Activated CD4-positive, alpha-beta memory T cell treated with anti-CD3 and anti-CD28 coated beads, Interleukin-2, amount 10 ng/mL, durations not matched to agents 7 days and 5 days (primary cell): ENCODE measurements at regions not wholly inside any gene's neighbourhood (a gene's known extent, or its start where the extent isn't known, plus 50 kb on each side); places are given as distances from the start of the nearest gene placed in this dataset.
"Not testable (repeated sequence)": the region's sequence is repeated elsewhere in the genome, so short reads cannot be mapped to it uniquely, and the experiment has no call there.

Experiments used
- CTCF ChIA-PET: fragments of 350-600 bp; sonication (Branson Sonifier 250); formaldehyde crosslinking; loops from one replicate; lab custom pipeline; 2021; ENCODE audit warnings: antibody characterized with exemption, inconsistent platforms; lab: Charles Lee
- POLR2A ChIA-PET: fragments of 350-600 bp; sonication (Branson Sonifier 250); formaldehyde crosslinking; loops from one replicate; lab custom pipeline; 2021; ENCODE audit warnings: antibody characterized with exemption; lab: Charles Lee
- DNase-seq: peaks from one replicate; pipeline ENCODE4 v3.0.0-alpha.2; 2020
- H3K27ac Mint-ChIP-seq: one replicate; pipeline ENCODE4 v1.8.0; 2021; ENCODE audit warnings: mild to moderate bottlenecking, mixed read lengths
- H3K27me3 Mint-ChIP-seq: one replicate; pipeline ENCODE4 v1.8.0; 2021; ENCODE audit warnings: mixed read lengths
- H3K36me3 Mint-ChIP-seq: one replicate; pipeline ENCODE4 v1.8.0; 2021; ENCODE audit warnings: low read depth, mixed read lengths
- H3K4me1 Mint-ChIP-seq: one replicate; pipeline ENCODE4 v1.8.0; 2021; ENCODE audit warnings: mixed read lengths
- H3K4me3 Mint-ChIP-seq: one replicate; pipeline ENCODE4 v1.8.0; 2021; ENCODE audit warnings: mild to moderate bottlenecking, mixed read lengths
- H3K9me3 Mint-ChIP-seq: one replicate; pipeline ENCODE4 v1.8.0; 2021; ENCODE audit warnings: mixed read lengths

DNA sequence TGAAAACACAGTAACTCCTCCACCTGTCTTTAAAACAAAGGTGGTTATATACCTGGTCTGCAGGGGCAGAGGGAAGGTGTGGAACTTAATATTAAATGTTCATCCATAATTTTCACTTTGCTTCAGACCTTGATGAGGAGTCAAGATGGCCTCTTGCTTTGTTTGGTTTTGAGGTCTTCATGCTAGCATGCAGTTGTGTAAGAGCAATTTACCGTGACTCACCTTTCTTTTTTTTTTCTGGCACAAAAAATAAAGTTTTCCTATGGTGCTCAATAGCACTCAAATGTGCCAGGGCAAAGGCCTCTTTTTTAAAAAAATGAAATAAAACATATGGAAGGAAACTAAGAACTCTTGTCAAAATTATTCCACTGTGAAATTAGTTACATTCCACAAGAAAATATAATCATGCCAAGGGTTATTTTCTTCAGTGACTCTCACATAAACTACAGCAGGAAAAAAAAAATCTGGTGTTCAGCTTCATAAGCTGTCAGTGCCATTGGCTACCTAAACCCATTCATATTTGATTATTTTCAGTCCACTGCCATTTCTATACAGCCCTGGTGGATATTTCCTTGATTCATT lies 128.2 kb downstream of the SLC7A11 start:
- ChIA-PET POLR2A (no interaction called here), CTCF (no interaction called here)
- H3K4me1 Mint-ChIP-seq: no peaks in the 10 kb centered on the region
- no peaks in the 10 kb centered on the region for H3K27me3 Mint-ChIP-seq
- no peaks in the 10 kb centered on the region for H3K9me3 Mint-ChIP-seq
- H3K4me3 Mint-ChIP-seq: no peak overlapping the region
- H3K36me3 Mint-ChIP-seq: no peaks in the 10 kb centered on the region
- no peak overlapping the region for H3K27ac Mint-ChIP-seq
- DNase-seq: no peak

DNA sequence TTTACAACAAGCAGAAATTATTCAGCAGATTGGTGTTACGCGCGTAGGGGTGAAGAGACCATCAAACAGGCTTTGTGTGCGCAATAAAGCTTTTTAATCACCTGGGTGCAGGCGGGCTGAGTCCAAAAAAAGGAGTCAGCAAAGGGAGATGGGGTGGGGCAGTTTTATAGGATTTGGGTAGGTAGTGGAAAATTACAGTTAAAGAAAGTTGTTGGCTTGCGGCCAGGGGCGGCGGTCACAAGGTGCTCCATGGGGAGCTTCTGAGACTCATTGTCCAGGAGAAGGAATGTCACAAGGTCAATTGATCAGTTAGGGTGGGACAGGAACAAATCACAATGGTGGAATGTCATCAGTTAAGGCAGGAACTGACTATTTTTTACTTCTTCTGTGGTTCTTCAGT lies 129.3 kb downstream of the SLC7A11 start:
- H3K27me3 Mint-ChIP-seq, H3K4me3 Mint-ChIP-seq, H3K4me1 Mint-ChIP-seq, CTCF ChIA-PET, H3K27ac Mint-ChIP-seq, H3K36me3 Mint-ChIP-seq, H3K9me3 Mint-ChIP-seq, POLR2A ChIA-PET, DNase-seq: not testable (repeated sequence)

DNA sequence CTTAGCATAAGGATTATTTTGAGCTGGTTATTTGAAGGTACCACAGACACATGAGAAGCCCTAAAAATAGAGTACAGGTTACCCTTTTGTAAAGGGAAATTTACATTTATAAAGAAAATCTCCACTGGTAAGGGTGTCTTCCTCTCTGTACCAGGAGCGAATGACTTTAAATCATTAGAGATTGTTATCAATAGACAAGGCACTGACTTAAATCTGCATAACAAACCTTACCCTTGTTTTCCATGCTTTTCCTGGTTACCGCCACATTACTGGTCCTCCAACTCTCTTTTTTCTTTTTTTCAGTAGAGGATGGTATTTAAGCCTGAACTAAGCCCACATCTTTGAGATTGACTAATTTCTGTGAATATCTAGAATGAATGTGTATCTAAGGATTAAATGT lies 129.8 kb downstream of the SLC7A11 start:
- H3K4me1 Mint-ChIP-seq: no peaks in the 10 kb centered on the region
- POLR2A ChIA-PET: no interaction called here
- no peak overlapping the region for H3K4me3 Mint-ChIP-seq
- CTCF ChIA-PET: no interaction called here
- H3K27ac Mint-ChIP-seq: no peak overlapping the region
- H3K36me3 Mint-ChIP-seq: no peaks in the 10 kb centered on the region
- H3K9me3 Mint-ChIP-seq: no peaks in the 10 kb centered on the region
- no peaks in the 10 kb centered on the region for H3K27me3 Mint-ChIP-seq
- no peak for DNase-seq

DNA sequence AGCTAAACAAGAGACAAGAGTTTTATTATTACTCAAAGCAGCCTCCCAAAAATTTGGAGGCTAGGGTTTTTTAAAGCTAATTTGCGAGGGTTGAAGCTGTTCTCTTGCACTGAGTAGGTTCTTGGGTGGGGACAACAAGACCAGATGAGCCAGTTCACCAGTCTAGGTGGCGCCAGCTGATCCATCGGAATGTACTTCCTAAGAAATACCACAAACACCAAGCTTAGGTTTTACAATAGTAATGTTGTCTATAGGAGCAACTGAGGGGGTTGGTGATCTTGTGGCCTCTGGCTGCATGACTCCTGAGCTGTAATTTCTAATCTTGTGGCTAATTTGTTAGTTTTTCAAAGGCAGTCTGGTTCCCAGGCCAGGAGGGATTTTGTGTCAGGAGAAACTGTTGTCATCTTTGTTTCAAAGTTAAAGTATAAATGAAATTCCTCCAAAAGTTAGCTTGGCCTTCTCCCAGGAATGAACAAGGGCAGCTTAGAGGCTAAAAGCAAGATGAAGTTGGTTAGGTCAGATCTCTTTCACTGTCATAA lies 130.6 kb downstream of the SLC7A11 start:
- Mint-ChIP-seq H3K4me3 (no peak overlapping the region), H3K36me3 (no peaks in the 10 kb centered on the region), H3K4me1 (no peaks in the 10 kb centered on the region), H3K9me3 (no peaks in the 10 kb centered on the region), H3K27me3 (no peaks in the 10 kb centered on the region), H3K27ac (no peak overlapping the region)
- POLR2A ChIA-PET: no interaction called here
- DNase-seq: no peak
- CTCF ChIA-PET: interaction anchor here (1.2 kb wide), 1 partner anchor 21 kb away, joined by 4 read pairs; no protein-coding TSS in a partner anchor

DNA sequence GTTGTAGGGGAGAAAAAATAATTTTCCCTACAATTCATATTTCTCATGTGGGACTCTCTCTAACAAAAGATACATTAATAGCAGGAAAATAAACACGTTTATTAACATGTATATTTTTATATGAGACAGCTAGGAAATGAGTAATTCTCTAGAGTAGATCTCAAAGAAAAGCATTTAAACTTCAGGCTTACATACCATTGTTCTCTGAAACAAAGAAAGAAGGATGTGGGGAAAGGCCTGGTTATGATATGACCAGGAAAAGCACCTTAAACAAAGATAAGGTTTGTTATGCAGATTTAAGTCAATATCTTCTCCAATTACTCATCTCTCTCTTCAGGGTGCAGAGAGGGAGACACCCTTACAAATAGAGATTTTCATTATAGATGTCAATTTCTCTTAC lies 131.3 kb downstream of the SLC7A11 start:
- Mint-ChIP-seq H3K36me3 (no peaks in the 10 kb centered on the region), H3K9me3 (no peaks in the 10 kb centered on the region), H3K27ac (no peak overlapping the region), H3K4me1 (no peaks in the 10 kb centered on the region), H3K4me3 (no peak overlapping the region), H3K27me3 (no peaks in the 10 kb centered on the region)
- DNase-seq: no peak
- POLR2A ChIA-PET: interaction anchor here (0.6 kb wide), 1 partner anchor 305 kb away, joined by 3 read pairs; no protein-coding TSS in a partner anchor
- CTCF ChIA-PET: interaction anchor here (1.2 kb wide), 1 partner anchor 20 kb away, joined by 4 read pairs; no protein-coding TSS in a partner anchor

DNA sequence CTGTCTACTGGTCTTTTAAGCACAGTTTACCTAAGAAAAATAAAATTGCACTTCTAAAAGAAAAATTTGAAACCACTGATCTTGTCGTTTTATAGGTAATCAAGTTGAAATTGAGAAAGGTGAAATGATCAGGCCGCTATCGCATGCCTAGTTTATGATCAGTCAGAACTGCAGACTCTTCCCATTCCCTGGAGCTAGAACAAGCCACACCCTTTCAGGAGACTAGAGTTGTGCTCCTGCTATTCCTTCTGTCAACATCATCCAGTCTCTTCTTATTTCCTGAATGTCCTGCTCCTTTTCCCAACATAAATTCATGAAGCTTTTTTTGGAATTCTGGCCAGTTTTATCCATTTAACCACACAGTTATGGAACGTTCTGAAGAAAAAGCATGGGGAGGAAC lies 135.1 kb downstream of the SLC7A11 start:
- no peaks in the 10 kb centered on the region for H3K4me1 Mint-ChIP-seq
- no peaks in the 10 kb centered on the region for H3K27me3 Mint-ChIP-seq
- no peaks in the 10 kb centered on the region for H3K9me3 Mint-ChIP-seq
- ChIA-PET POLR2A (no interaction called here), CTCF (interaction anchor here (1.2 kb wide), 1 partner anchor 17 kb away, joined by 5 read pairs; no protein-coding TSS in a partner anchor)
- no peak overlapping the region for H3K27ac Mint-ChIP-seq
- H3K4me3 Mint-ChIP-seq: no peak overlapping the region
- no peaks in the 10 kb centered on the region for H3K36me3 Mint-ChIP-seq
- no peak for DNase-seq

DNA sequence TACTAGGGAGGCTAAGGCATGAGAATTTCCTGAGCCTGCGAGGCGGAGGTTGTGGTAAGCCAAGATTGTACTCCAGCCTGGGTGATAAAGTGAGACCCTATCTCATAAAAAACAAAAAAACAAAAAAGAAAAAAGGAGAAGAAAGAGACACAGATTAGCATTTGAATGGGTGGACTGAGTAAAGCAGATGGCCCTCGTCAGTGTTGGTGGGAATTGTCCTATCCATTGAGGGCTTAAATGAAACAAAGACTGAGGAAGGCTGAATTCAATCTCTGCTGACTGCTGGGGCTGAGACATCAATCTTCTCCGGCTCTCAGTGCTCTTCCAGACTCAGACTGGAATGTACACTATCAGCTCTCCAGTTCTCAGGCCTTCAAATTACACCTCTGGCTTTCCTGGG lies 136.8 kb downstream of the SLC7A11 start:
- CTCF ChIA-PET: interaction anchor here (2.1 kb wide), 1 partner anchor 15 kb away, joined by 8 read pairs; no protein-coding TSS in a partner anchor
- no peak overlapping the region for H3K4me3 Mint-ChIP-seq
- no peak overlapping the region for H3K27ac Mint-ChIP-seq
- no peaks in the 10 kb centered on the region for H3K36me3 Mint-ChIP-seq
- POLR2A ChIA-PET: no interaction called here
- DNase-seq: no peak
- no peaks in the 10 kb centered on the region for H3K27me3 Mint-ChIP-seq
- no peaks in the 10 kb centered on the region for H3K9me3 Mint-ChIP-seq
- no peaks in the 10 kb centered on the region for H3K4me1 Mint-ChIP-seq

DNA sequence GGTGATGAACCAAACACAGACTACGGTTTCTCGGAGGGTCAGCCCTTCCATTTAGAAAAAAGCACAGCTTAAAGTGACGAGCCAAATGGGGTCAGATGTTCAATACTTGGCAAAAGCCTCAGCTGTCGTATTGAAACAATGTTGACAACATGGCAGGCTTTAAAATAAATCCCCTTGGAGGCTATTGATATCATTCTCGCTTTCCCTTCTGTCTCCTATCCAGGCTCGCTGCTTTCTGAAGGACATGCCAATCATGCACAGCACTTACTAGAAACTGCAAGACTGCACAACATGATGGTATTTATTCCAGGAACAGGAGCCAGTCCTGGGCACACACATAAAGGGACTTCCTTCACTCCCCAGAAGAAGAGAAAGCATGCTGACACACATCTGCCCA lies 137.9 kb downstream of the SLC7A11 start:
- Mint-ChIP-seq H3K36me3 (no peaks in the 10 kb centered on the region), H3K9me3 (no peaks in the 10 kb centered on the region), H3K4me1 (no peaks in the 10 kb centered on the region), H3K27me3 (no peaks in the 10 kb centered on the region), H3K27ac (no peak overlapping the region), H3K4me3 (no peak overlapping the region)
- ChIA-PET POLR2A (no interaction called here), CTCF (interaction anchor here (2.1 kb wide), 1 partner anchor 13 kb away, joined by 8 read pairs; no protein-coding TSS in a partner anchor)
- DNase-seq: no peak

DNA sequence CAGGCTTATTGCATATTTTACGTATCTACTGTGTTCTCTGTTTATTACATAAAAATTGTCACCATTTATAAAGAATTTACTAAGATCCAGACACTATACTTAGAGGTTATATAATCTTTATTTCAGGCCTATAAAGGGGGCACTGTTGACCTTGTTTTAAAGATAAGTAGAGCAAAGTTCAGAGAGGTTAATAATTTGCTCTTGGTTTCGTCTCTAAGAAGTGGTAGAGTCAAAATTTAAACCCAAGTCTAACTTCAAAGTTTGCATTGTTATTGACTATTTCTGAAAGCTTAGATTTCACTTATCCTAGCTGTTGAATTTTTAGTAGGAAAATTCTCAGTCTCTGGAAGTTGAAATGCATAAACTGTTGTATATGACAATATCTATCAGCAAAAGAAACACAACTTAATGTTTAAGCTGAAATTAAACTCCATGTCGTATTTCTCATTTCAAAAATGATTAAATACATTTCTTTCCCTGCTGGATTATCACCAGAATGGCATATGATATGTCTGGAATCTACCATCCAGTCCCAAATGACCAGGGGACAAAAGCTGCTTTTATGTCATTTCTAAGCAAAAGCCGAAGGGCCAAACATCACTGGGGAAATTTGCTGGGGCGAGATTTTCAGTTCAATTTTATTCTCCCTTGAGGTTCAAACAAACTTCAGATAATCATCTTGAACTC lies 138.4 kb downstream of the SLC7A11 start:
- DNase-seq: no peak
- Mint-ChIP-seq H3K9me3 (no peaks in the 10 kb centered on the region), H3K36me3 (no peaks in the 10 kb centered on the region), H3K27ac (no peak overlapping the region), H3K27me3 (no peaks in the 10 kb centered on the region), H3K4me3 (no peak overlapping the region), H3K4me1 (no peaks in the 10 kb centered on the region)
- ChIA-PET POLR2A (no interaction called here), CTCF (interaction anchor here (2.1 kb wide), 1 partner anchor 13 kb away, joined by 8 read pairs; no protein-coding TSS in a partner anchor)

DNA sequence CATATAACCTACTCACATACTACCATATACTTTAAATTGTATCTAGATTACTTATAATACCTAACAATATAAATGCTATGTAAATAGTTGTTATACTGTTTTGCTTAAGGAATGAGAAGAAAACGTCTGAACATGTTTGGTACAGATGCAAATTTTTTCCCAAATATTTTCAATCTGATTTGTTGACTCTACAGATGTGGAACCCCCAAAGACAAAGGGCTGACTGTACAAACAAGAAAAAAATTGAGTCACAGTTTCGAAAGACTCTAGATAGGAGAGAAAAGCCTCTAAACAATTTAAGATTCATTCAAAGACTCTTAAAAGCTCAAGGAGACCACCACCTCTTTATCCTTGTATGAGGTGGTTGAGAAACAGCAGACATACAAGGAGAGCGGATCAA lies 142.8 kb downstream of the SLC7A11 start:
- CTCF ChIA-PET: interaction anchor here (3.8 kb wide), 1 partner anchor 9 kb away, joined by 15 read pairs; no protein-coding TSS in a partner anchor
- POLR2A ChIA-PET: no interaction called here
- Mint-ChIP-seq H3K4me3 (no peak overlapping the region), H3K27me3 (no peaks in the 10 kb centered on the region), H3K9me3 (no peaks in the 10 kb centered on the region), H3K36me3 (no peaks in the 10 kb centered on the region), H3K27ac (no peak overlapping the region), H3K4me1 (no peaks in the 10 kb centered on the region)
- no peak for DNase-seq

DNA sequence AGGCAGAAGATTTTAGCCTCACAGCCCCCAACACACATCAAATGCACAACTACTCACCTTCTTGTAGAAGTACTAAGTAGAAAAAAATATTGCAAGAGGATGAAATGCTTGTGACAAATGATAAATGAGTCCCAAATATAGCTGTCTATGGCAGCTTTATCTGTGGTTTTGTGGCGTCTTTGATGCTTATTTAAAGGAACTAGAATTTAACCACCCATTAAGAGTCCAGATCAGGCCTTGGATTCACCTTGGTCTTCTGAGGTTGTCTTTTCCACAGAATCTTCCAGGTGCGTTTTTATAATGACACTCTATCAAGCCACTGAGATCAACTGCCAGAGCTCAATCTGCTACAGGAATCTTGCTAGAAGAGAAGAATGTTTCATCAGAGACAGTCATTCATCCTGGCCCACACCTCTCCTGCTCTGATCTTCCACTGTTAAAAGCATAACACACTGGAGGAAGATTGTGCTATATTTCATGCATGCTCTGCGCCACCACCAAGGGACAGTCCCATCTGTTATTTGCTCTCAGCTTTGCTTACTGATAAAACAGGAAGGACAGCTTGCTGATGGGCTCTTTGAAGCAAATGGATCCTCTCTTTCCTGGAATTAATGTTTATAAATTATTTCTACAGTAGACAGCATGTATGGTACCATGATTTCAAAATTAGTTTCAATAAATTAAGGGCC lies 144.1 kb downstream of the SLC7A11 start:
- CTCF ChIA-PET: interaction anchor here (3.8 kb wide), 1 partner anchor 8 kb away, joined by 15 read pairs; no protein-coding TSS in a partner anchor
- Mint-ChIP-seq H3K4me1 (no peaks in the 10 kb centered on the region), H3K36me3 (no peaks in the 10 kb centered on the region), H3K27me3 (no peaks in the 10 kb centered on the region), H3K27ac (no peak overlapping the region), H3K9me3 (no peaks in the 10 kb centered on the region), H3K4me3 (no peak overlapping the region)
- no peak for DNase-seq
- POLR2A ChIA-PET: no interaction called here

DNA sequence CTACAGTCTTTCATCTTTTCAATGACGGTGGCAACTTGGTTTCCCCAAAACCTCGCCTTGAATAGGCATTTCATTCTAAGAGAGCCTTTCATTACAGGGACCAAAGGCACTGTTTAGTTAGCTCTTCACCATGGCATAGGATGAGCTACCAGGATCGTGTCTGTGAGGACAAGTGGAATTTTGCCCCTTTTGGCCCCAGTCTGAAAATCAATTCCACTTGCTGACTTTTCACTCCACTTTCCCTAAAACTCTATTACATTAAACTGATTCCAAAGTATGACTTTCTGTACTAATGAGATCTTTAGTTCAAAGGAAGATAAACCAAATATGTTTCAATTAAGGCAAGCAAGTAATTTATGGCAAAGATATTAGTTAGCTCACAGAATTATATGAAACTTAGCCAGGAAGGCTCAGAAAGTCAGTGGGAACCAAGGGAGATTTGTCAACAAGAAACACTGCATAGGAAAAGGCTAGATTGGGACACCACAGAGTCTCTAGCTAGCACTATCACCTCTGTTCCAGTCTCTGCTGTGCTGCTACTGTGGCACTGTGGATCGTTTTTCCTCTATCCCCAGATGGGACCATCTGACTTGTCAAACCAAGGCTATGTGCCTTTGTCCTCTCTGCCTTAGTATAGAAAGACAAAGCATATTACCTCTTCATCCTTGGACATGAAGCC lies 145.6 kb downstream of the SLC7A11 start:
- DNase-seq: no peak
- ChIA-PET POLR2A (no interaction called here), CTCF (no interaction called here)
- Mint-ChIP-seq H3K9me3 (no peaks in the 10 kb centered on the region), H3K27me3 (no peaks in the 10 kb centered on the region), H3K4me3 (no peak overlapping the region), H3K4me1 (no peaks in the 10 kb centered on the region), H3K27ac (no peak overlapping the region), H3K36me3 (no peaks in the 10 kb centered on the region)

DNA sequence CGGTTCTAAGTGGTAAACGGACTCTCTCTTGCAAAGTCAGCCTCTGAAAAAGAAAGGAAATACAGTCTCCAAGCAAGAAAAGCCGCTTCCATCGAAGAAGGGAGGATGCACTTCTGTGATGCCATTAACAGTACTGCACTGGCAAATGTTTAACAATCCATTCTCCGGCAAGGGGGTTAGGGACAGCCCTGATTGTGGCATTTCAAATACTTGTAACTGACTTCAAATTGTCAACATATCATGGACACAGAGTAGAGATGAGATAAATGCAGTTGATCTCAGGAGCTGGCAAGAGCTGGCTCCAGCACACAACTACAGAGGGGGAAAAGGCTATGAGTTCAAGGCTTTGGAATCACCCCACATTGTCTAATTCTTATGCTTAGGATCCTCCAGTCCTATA lies 146.8 kb downstream of the SLC7A11 start:
- H3K4me3 Mint-ChIP-seq: no peak overlapping the region
- H3K4me1 Mint-ChIP-seq: no peaks in the 10 kb centered on the region
- no peaks in the 10 kb centered on the region for H3K36me3 Mint-ChIP-seq
- DNase-seq: no peak
- POLR2A ChIA-PET: no interaction called here
- CTCF ChIA-PET: no interaction called here
- H3K27me3 Mint-ChIP-seq: no peaks in the 10 kb centered on the region
- no peaks in the 10 kb centered on the region for H3K9me3 Mint-ChIP-seq
- no peak overlapping the region for H3K27ac Mint-ChIP-seq
